Transverse colon (tissue), 3 donors: ENCODE measurements at regions not wholly inside any gene's neighbourhood (a gene's known extent, or its start where the extent isn't known, plus 50 kb on each side); places are given as distances from the start of the nearest gene placed in this dataset.
"Not testable (repeated sequence)": the region's sequence is repeated elsewhere in the genome, so short reads cannot be mapped to it uniquely, and the experiment has no call there.

Experiments used
- CTCF ChIP-seq, 5 experiments: fragments of 200-600 bp in 3 of 5; fragments of 450-650 bp in 2 of 5; sonication (generic) in 3 of 5; IDR thresholded peaks; 1 replicate in 2 of 5; 2 replicates in 3 of 5; pipeline ENCODE4 v1.5.1; 2016 to 2017; ENCODE audit warnings: antibody characterized with exemption in 5 of 5, inconsistent platforms in 3 of 5, mild to moderate bottlenecking in 2 of 5, moderate library complexity in 1 of 5
- POLR2A ChIP-seq: fragments of 450-650 bp; IDR thresholded peaks from one replicate; pipeline ENCODE4 v1.6.1; 2016; ENCODE audit warnings: antibody characterized with exemption, mild to moderate bottlenecking, moderate library complexity

GRCh38 chr11:90422787-90423186 lies 199.9 kb upstream of the CHORDC1 start:
- not testable (repeated sequence) for TF ChIP-seq CTCF (IDR thresholded peaks at IDR 0.05); POLR2A
